ENCODE measurements at regions not wholly inside any gene's neighbourhood (a gene's known extent, or its start where the extent isn't known, plus 50 kb on each side); places are given as distances from the start of the nearest gene placed in this dataset.

GRCh38 chr10:78357141-78358063, 323.7 kb downstream of the RPS24 start:
- DNase-seq (ENCODE audit: missing footprints): no peak
- intact Hi-C loops (cut with DNase I): no loop called here

GRCh38 chr10:78358351-78358750, 324.7 kb downstream of the RPS24 start:
- ATAC-seq (no peak), DNase-seq (ENCODE audit: missing footprints) (no peak)
- intact Hi-C loops (cut with DNase I): no loop called here

More at GRCh38 chr10:78357141-78358063, 323.7 kb downstream of the RPS24 start:
- ATAC-seq: no peak

- ATAC-seq (no peak), DNase-seq (ENCODE audit: missing footprints) (no peak)
- intact Hi-C loops (cut with DNase I): no loop called here
Measured at GRCh38 chr10:78358982-78359381, 325.3 kb downstream of the RPS24 start.

DNA sequence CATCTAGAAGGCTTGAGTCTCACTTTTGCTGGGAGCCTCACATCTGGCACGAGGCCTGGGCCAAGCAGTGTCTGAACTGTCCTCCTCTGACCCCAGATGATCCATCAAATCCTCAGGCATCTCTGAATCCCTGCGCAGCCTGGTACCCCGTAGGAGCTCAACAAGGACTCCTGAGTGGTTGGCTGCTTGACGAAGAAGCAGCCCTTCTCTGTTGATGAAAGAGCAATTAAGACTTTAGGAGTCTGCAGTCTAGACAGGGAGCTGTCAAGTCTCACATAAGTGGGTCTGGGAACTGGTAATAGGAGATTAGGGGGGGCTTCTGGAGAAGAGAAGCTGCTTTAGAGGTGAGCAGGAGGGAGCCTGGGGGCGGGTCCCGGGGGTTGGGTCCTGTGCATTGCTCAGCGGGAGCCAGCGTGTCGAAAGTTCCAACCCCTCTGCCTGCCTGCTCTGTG, 326.0 kb downstream of the RPS24 start:
- no peak for ATAC-seq
- DNase-seq (ENCODE audit: missing footprints): no peak
- intact Hi-C loops (cut with DNase I): no loop called here

GRCh38 chr10:78360284-78360683, 326.6 kb downstream of the RPS24 start:
- no peak for ATAC-seq
- intact Hi-C loops (cut with DNase I): no loop called here
- no peak for DNase-seq (ENCODE audit: missing footprints)

- DNase-seq (ENCODE audit: missing footprints) (no peak), ATAC-seq (no peak)
- intact Hi-C loops (cut with DNase I): no loop called here
Measured at GRCh38 chr10:78361031-78361430, 327.4 kb downstream of the RPS24 start.

DNA sequence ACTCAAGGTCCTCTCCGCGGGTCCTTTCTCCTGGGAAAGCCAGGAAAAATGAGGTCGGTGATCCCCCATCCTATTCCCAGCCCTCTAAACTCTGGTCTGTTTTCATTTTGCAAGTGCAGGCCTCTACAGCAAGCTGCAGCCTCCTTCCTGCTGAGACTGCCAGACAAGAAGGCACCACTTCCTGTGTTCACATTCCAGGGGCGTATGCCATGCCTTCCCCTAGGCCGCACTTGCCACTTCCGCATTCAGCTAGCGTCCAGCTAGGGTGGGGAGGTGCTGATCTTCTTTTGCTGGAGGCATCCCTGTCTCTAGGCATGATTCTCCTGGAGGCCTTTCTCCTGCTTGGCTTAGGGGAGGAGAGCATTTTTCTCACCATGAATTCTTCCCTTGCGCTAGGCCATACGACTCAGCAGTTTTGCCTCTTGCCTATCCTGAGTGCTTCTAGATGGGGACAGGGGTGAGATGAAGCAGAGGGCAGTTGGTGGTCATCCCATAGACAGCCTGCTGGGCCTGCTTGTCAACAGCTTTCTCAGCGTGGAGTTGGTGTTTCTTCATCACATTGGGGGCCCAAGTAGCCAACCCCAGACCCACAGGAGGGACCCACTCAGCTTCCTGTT, 328.9 kb downstream of the RPS24 start:
- intact Hi-C loops (cut with DNase I): no loop called here
- DNase-seq (ENCODE audit: missing footprints): no peak
- peak; percentile 38 for ATAC-seq

DNA sequence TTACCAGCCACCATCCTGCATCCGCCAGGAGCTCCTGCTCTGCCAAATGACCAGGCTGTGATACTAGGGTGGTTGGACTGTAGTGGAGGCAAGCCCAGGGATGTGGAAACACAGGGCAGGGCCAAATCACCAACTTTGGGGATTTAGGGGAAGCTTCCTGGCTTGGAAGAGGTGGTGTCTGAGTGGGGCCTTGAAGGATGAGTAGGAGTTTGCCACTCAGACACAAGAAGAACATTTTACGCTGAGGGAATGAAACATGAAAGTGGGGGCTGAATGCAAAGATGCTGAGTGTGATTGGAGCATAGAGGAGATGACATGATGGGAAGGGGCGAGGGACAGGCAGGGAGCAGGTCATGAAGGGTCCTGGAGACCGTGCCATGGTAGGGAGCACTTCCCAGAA, 329.5 kb downstream of the RPS24 start:
- ATAC-seq: no peak
- no peak for DNase-seq (ENCODE audit: missing footprints)
- intact Hi-C loops (cut with DNase I): no loop called here

GRCh38 chr10:78365694-78366093, 332.0 kb downstream of the RPS24 start:
- DNase-seq (ENCODE audit: missing footprints): no peak
- intact Hi-C loops (cut with DNase I): no loop called here
- no peak for ATAC-seq

DNA sequence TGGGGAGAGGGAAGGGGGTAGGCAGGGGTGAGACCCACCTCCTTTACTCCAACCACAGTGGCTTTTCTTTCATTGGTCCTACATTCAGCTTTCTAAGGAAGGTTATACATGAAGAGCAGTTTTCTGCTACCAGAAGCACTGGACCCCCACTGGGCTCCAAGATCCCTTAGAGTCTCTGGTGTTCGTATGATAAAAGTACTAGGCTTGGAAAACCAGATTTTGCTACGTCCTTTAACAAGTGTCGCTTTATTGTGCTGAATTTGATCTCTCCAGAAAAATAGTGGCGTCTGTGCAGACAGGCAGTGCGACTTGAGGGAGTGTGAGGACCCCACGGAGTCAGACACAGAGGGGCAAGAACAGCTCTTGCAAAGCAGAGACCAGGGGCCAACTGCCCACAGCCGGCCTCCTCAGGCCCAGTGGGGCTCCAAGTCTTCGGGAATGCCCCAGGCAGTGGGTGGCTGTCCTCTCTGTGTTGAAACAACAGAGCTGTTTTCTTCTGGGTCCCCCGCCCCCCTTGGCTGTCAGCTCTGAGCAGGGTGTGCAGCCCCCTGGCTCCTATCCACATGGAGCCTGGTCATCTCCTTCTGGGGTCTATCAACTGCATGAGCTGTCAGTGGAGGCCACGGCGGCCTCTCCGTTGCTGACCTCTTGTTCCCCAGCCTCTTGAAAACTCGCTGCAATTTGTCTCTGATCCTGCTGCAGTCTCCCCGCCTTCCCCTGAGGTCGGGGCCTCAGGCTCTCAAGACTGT, 333.2 kb downstream of the RPS24 start:
- ATAC-seq: no peak
- intact Hi-C loops (cut with DNase I): no loop called here
- DNase-seq (ENCODE audit: missing footprints): no peak

GRCh38 chr10:78367751-78368150, 334.1 kb downstream of the RPS24 start:
- ATAC-seq (no peak), DNase-seq (ENCODE audit: missing footprints) (no peak)
- intact Hi-C loops (cut with DNase I): no loop called here

DNA sequence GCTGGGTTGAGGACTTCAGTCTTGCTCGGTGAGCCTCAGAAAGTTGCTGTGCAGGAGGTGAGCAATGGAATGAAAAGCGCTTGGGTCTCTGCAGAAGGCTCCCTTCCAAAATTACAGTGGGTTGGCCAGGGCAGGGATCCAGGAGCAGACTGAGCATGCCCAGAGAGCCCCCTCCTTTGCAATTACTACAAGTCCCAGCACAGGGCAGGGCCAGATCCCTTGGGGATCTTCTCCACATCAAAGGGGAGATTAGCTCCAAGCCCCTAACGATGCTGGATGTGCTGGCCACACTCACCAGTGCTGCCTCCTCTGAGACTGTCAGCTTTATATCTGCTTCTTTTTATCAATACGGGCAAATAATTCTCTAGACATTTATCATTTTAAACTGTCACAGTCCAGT, 337.5 kb downstream of the RPS24 start:
- DNase-seq (ENCODE audit: missing footprints) (no peak), ATAC-seq (no peak)
- intact Hi-C loops (cut with DNase I): no loop called here

DNA sequence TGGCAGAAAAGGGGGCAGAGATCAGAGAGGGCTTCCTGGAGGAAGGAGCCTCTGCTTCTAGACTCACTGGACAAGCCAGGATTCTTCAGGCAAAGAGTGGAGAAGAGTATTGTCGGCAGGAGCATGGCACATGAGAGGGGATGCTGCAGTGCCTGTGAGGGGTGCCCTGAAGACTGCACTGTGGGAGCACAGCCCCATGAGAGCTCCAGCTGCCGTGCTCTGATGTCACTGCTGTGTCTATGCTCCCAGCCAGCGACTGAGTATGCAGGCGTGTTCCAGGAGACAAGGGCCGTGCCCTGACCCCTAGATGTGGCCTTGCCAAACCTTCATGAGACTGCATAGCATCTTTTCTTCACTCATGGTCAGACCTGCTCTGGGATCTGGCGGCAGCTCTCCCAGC, 339.1 kb downstream of the RPS24 start:
- DNase-seq (ENCODE audit: missing footprints) (no peak), ATAC-seq (no peak)
- intact Hi-C loops (cut with DNase I): no loop called here

- ATAC-seq (no peak), DNase-seq (ENCODE audit: missing footprints) (no peak)
- intact Hi-C loops (cut with DNase I): no loop called here
Measured at GRCh38 chr10:78374331-78375028, 340.8 kb downstream of the RPS24 start.

DNA sequence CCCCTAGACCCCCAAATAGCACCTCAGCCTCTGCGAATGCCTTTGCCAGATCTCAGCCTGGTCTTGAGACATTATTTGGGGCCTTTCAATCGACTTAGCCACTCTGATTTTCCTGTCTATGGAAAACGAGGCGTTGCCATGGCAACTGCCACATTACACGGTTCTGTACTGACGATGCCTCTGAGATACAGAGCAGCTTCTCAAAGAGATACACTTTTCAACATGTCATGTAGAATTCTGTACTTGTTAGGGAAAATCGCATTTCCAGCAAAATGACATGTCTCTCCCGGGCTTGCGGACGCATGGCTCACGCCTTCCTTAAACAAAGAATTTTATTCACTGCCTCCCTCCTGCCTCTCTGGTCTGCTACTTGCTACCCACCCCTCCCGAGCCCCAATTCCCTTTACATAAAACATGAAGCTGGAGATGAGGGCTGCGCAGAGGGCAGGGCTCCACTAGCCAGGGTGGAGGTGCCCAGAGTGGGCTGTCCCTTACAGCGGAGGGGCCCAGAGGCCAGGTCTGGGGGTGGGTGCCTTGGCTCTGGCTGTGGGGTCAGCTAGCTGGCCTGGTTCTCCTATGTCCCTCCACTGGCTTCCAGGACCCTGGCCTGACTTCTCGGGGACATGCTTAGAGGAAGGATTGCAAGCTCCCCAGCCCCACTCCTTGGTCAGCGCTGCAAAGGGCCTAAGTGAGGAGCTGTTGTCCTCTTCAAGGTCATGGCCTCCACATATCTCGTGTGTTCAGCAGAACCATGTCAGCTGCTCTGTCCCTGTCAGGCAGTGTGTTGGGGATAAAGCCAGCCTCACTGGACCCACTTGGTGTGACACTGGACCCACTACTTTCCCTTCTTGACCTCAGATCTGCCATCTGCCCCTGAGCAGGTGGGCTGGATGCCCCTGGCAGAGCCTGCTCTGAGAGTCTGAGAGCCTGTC, 342.5 kb downstream of the RPS24 start:
- ATAC-seq (peak; percentile 36), DNase-seq (ENCODE audit: missing footprints) (no peak)
- intact Hi-C loops (cut with DNase I): no loop called here

DNA sequence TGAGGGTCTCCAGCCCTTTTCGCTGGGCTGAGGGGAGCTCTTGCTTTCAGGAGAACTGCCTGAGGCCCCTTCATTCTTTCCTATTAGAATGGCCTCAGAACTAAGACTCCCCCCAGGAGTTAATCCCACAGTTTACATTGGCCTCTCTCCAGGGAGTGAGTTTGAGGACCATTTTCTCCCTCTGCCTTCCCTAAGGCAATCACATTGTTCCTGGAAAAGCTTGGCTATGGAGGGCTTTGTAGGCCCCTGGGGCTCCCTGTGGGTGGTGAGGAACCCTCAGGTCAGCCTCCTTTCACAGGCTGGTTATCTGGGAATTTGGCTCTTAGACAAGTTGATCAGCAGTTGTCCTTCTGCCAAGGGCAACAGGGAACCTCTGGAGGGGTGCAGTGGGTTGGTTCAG, 343.7 kb downstream of the RPS24 start:
- DNase-seq (ENCODE audit: missing footprints) (no peak), ATAC-seq (no peak)
- intact Hi-C loops (cut with DNase I): no loop called here

GRCh38 chr10:78378192-78378591, 344.5 kb downstream of the RPS24 start:
- no peak for ATAC-seq
- intact Hi-C loops (cut with DNase I): no loop called here
- no peak for DNase-seq (ENCODE audit: missing footprints)

DNA sequence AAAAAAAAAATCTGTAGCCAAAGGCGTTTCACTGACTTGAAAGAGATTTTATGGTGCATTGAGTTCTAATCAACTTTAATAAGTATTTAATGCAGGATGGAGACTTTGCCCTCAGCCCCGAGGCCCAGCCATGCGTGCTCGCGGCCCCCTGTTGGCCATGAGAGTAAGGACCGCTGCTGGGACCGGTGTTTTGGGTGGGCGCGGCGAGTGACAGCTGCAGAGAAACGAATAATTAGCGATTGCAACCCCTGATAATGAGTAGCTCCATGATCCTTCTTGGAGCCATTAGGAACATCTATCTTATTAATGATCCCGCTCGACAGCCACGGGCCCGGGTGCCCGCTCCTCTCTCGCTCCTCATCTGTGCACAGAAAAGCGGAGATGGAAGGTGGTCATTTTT, 347.4 kb downstream of the RPS24 start:
- ATAC-seq: no peak
- intact Hi-C loops (cut with DNase I): no loop called here

More for the DNA sequence above, 347.4 kb downstream of the RPS24 start:
- no peak for DNase-seq (ENCODE audit: missing footprints)

Measured in Right ventricle myocardium inferior (tissue), 1 donor.